Keratinocyte (primary cell): ENCODE measurements at regions not wholly inside any gene's neighbourhood (a gene's known extent, or its start where the extent isn't known, plus 50 kb on each side); places are given as distances from the start of the nearest gene placed in this dataset.

ENCODE experiments used
- DNase-seq: peaks from one replicate; pipeline ENCODE4 v3.0.0-alpha.2; 2011; ENCODE audit warnings: low read depth, missing footprints, low spot score
- FAIRE-seq: peaks from 2 replicates; lab custom pipeline; 2011; peaks lifted over from hg19 to GRCh38; lab: Jason Lieb, UNC
- H2AFZ ChIP-seq: 2 replicates; pipeline ENCODE4 v1.6.0; 2012; ENCODE audit warnings: low read length, control low read depth, inconsistent platforms; ENCODE audit not compliant: control insufficient read depth
- H3K27ac ChIP-seq: 2 replicates; pipeline ENCODE4 v1.5.1; 2011; ENCODE audit warnings: low read length; ENCODE audit not compliant: control insufficient read depth, insufficient read depth
- H3K27me3 ChIP-seq: 3 replicates; pipeline ENCODE4 v1.6.0; 2011; ENCODE audit warnings: low read length; ENCODE audit not compliant: control insufficient read depth, insufficient read depth; ENCODE audit errors: extremely low read depth
- H3K36me3 ChIP-seq, 2 experiments: 2 replicates in 1 of 2; 3 replicates in 1 of 2; pipeline ENCODE4 v1.5.1; 2011; ENCODE audit warnings: low read length in 2 of 2, mild to moderate bottlenecking in 1 of 2; ENCODE audit not compliant: control insufficient read depth in 2 of 2, insufficient read depth in 2 of 2; ENCODE audit errors: extremely low read depth in 1 of 2
- H3K4me1 ChIP-seq: 3 replicates; pipeline ENCODE4 v1.5.1; 2011; ENCODE audit warnings: low read length; ENCODE audit not compliant: control insufficient read depth, insufficient read depth; ENCODE audit errors: extremely low read depth
- H3K4me2 ChIP-seq: 3 replicates; pipeline ENCODE4 v1.6.0; 2011; ENCODE audit warnings: low read depth, low read length; ENCODE audit not compliant: control insufficient read depth, insufficient read depth; ENCODE audit errors: extremely low read depth
- H3K4me3 ChIP-seq, 3 experiments: fragments of 200-600 bp in 1 of 3; sonication (generic) in 1 of 3; 2 replicates in 2 of 3; 3 replicates in 1 of 3; pipeline ENCODE4 v1.5.1; 2011 to 2016; ENCODE audit warnings: low read length in 3 of 3, mild to moderate bottlenecking in 3 of 3, control low read depth in 2 of 3, inconsistent platforms in 1 of 3, low read depth in 1 of 3, mixed read lengths in 1 of 3, mixed run types in 1 of 3, moderate library complexity in 1 of 3; ENCODE audit not compliant: control insufficient read depth in 2 of 3, insufficient read depth in 2 of 3; ENCODE audit errors: extremely low read depth in 1 of 3
- H3K79me2 ChIP-seq: 2 replicates; pipeline ENCODE4 v1.6.0; 2012; ENCODE audit warnings: low read length; ENCODE audit not compliant: control insufficient read depth, insufficient read depth
- H3K9ac ChIP-seq: 3 replicates; pipeline ENCODE4 v1.6.0; 2011; ENCODE audit warnings: low read length; ENCODE audit not compliant: control insufficient read depth, insufficient read depth; ENCODE audit errors: extremely low read depth
- H3K9me1 ChIP-seq: 3 replicates; pipeline ENCODE4 v1.6.0; 2011; ENCODE audit warnings: low read length; ENCODE audit not compliant: control insufficient read depth, insufficient read depth; ENCODE audit errors: extremely low read depth
- H3K9me3 ChIP-seq: 2 replicates; pipeline ENCODE4 v1.5.1; 2012; ENCODE audit warnings: low read depth, low read length; ENCODE audit not compliant: control insufficient read depth
- H4K20me1 ChIP-seq: 3 replicates; pipeline ENCODE4 v1.6.0; 2011; ENCODE audit warnings: low read length; ENCODE audit not compliant: control insufficient read depth, insufficient read depth; ENCODE audit errors: extremely low read depth
- EZH2 ChIP-seq: IDR thresholded peaks from one replicate; pipeline ENCODE4 v1.6.1; 2012; ENCODE audit warnings: inconsistent platforms, mild to moderate bottlenecking, low read length, moderate library complexity
- dilution Hi-C: fragments of 300-500 bp; cut with MboI; formaldehyde crosslinking; loops from one replicate; pipeline ENCODE4 v1.7.0; 2020; ENCODE audit warnings: low sequenced_read_pairs; ENCODE audit not compliant: extremely low pct_ligation_motif_present
- TF ChIP-seq, protein P1 (sequence below), 3 experiments: IDR thresholded peaks in 1 of 3; conservative IDR thresholded peaks in 1 of 3; optimal IDR thresholded peaks in 1 of 3; 2 replicates in 2 of 3; 3 replicates in 1 of 3; pipeline versions ENCODE3 to v1.5.1; 2011; ENCODE audit warnings: low read length in 3 of 3, mild to moderate bottlenecking in 3 of 3, moderate library complexity in 2 of 3, control low read depth in 1 of 3, inconsistent platforms in 1 of 3; ENCODE audit not compliant: insufficient read depth in 2 of 3; ENCODE audit errors: extremely low read depth in 1 of 3

GRCh38 chr6:18707714-18708439 is 320.7 kb downstream of the RNF144B start:
- Histone ChIP-seq H3K9me1 (no peaks in the 10 kb centered on the region), H4K20me1 (no peaks in the 10 kb centered on the region), H3K9me3 (no peaks in the 10 kb centered on the region), H3K79me2 (no peaks in the 10 kb centered on the region), H3K4me1 (no peaks in the 10 kb centered on the region), H3K27me3 (no peaks in the 10 kb centered on the region), H3K4me2 (no peak overlapping the region), H3K36me3 (no peaks in the 10 kb centered on the region), H3K4me3 (no peak overlapping the region), H2AFZ (no peak overlapping the region), H3K9ac (no peak overlapping the region), H3K27ac (no peak overlapping the region)
- DNase-seq (no peak), FAIRE-seq (no peak)
- dilution Hi-C loops = no loop called here
- TF ChIP-seq, protein P1, sequence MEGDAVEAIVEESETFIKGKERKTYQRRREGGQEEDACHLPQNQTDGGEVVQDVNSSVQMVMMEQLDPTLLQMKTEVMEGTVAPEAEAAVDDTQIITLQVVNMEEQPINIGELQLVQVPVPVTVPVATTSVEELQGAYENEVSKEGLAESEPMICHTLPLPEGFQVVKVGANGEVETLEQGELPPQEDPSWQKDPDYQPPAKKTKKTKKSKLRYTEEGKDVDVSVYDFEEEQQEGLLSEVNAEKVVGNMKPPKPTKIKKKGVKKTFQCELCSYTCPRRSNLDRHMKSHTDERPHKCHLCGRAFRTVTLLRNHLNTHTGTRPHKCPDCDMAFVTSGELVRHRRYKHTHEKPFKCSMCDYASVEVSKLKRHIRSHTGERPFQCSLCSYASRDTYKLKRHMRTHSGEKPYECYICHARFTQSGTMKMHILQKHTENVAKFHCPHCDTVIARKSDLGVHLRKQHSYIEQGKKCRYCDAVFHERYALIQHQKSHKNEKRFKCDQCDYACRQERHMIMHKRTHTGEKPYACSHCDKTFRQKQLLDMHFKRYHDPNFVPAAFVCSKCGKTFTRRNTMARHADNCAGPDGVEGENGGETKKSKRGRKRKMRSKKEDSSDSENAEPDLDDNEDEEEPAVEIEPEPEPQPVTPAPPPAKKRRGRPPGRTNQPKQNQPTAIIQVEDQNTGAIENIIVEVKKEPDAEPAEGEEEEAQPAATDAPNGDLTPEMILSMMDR (optimal IDR thresholded peaks at IDR 0.05 in 1 of 3, IDR thresholded peaks at IDR 0.05 in 1 of 3, conservative IDR thresholded peaks at IDR 0.05 in 1 of 3; ENCODE audit: extremely low read depth in 1 of 3, insufficient read depth in 2 of 3, low read length in 3 of 3) = no peak
- TF ChIP-seq EZH2 = no peak

DNA sequence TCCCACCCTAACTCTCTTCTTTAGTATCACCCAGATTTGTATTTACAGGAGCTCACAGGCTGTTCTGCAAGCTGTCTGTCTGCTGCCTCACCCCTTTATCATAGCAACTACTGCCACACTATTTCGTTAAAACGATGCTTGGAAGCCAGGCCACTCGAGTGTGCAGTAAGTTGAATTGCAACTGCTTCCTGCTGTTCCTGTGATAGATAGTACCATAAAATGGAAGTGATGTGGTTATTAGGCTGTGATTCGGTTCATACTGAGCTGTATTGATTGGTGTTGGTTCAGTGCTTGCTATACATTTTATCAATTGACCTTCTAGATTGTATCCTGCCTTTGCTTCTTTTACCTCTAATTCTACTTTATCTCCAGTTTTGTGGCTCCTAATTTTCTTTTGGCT is 325.4 kb downstream of the RNF144B start:
- no peak for FAIRE-seq
- dilution Hi-C loops = no loop called here
- no peak overlapping the region for H3K27ac ChIP-seq
- H3K9me1 ChIP-seq = no peaks in the 10 kb centered on the region
- no peak overlapping the region for H3K9ac ChIP-seq
- no peak overlapping the region for H3K4me3 ChIP-seq
- no peaks in the 10 kb centered on the region for H4K20me1 ChIP-seq
- no peaks in the 10 kb centered on the region for H3K36me3 ChIP-seq
- no peaks in the 10 kb centered on the region for H3K79me2 ChIP-seq
- TF ChIP-seq, protein P1 (optimal IDR thresholded peaks at IDR 0.05 in 1 of 3, IDR thresholded peaks at IDR 0.05 in 1 of 3, conservative IDR thresholded peaks at IDR 0.05 in 1 of 3; ENCODE audit: extremely low read depth in 1 of 3, insufficient read depth in 2 of 3, low read length in 3 of 3) = no peak
- no peak for TF ChIP-seq EZH2
- no peak overlapping the region for H3K4me2 ChIP-seq
- no peaks in the 10 kb centered on the region for H3K27me3 ChIP-seq
- DNase-seq = no peak
- H3K9me3 ChIP-seq = no peaks in the 10 kb centered on the region
- H2AFZ ChIP-seq = no peak overlapping the region
- no peaks in the 10 kb centered on the region for H3K4me1 ChIP-seq
